ENCODE measurements at regions not wholly inside any gene's neighbourhood (a gene's known extent, or its start where the extent isn't known, plus 50 kb on each side); places are given as distances from the start of the nearest gene placed in this dataset.

- H3K4me1 ChIP-seq, result no peaks in the 10 kb centered on the region
- no peaks in the 10 kb centered on the region for H3K9me3 ChIP-seq
- no peak overlapping the region for H3K4me3 ChIP-seq
- no peak for DNase-seq (ENCODE audit: low spot score in 2 of 2)
- intact Hi-C loops (cut with DNase I), result no loop called here
- TF ChIP-seq CTCF (IDR thresholded peaks at IDR 0.05), result no peak
- no peaks in the 10 kb centered on the region for H3K27me3 ChIP-seq
- H3K36me3 ChIP-seq, result no peaks in the 10 kb centered on the region
- H3K27ac ChIP-seq, result no peak overlapping the region
Measured at GRCh38 chr12:94712815-94713515, 62.6 kb upstream of the TMCC3 start.

- no peaks in the 10 kb centered on the region for H3K9me3 ChIP-seq
- H3K36me3 ChIP-seq, result no peaks in the 10 kb centered on the region
- no peak overlapping the region for H3K4me3 ChIP-seq
- no peak overlapping the region for H3K27ac ChIP-seq
- H3K27me3 ChIP-seq, result no peaks in the 10 kb centered on the region
- no peak for DNase-seq (ENCODE audit: low spot score in 2 of 2)
- intact Hi-C loops (cut with DNase I), result no loop called here
- peak in 1 of 3 experiments; percentile 14 for TF ChIP-seq CTCF (IDR thresholded peaks at IDR 0.05)
- peaks cover 0 to 6% of the 10 kb centered on the region in 2 donors for H3K4me1 ChIP-seq
Measured at GRCh38 chr12:94710933-94711332, 60.6 kb upstream of the TMCC3 start.

- H3K27ac ChIP-seq, result peak overlapping the region in 1 of 2 donors; percentile 7
- DNase-seq (ENCODE audit: low spot score in 2 of 2), result peak in 1 of 2 donors; percentile 75
- intact Hi-C loops (cut with DNase I), result loop anchor here (5.0 kb wide), 1 partner anchor 56 kb away; the partner anchor contains the start of gene TMCC3
- H3K9me3 ChIP-seq, result no peaks in the 10 kb centered on the region
- no peaks in the 10 kb centered on the region for H3K27me3 ChIP-seq
- H3K4me1 ChIP-seq, result peaks cover 0 to 12% of the 10 kb centered on the region in 2 donors
- no peaks in the 10 kb centered on the region for H3K36me3 ChIP-seq
- peak overlapping the region in 1 of 2 donors; percentile 30 for H3K4me3 ChIP-seq
- TF ChIP-seq CTCF (IDR thresholded peaks at IDR 0.05), result no peak
Measured at GRCh38 chr12:94707892-94708291, 57.5 kb upstream of the TMCC3 start.

DNA sequence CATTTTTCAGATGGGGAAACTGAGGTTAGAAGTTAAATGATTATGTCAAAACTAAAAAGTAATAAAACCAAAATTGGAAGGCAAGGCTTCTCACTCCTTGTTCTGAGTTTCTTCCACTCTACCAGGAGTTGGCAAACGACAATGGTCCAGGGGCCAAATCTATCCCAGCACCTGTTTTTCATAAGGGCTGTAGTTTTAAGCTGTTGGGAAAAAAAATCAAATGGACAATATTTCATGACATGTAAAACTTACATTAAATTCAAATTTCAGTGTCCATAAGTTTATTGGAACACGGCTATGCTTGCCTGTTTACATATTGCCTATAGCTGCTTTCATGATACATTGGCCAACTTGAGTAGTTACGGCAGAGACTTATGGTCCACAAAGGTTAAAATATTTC is 56.7 kb upstream of the TMCC3 start:
- H3K27ac ChIP-seq, result no peak overlapping the region
- H3K36me3 ChIP-seq, result no peaks in the 10 kb centered on the region
- no peak overlapping the region for H3K4me3 ChIP-seq
- no peaks in the 10 kb centered on the region for H3K9me3 ChIP-seq
- intact Hi-C loops (cut with DNase I), result loop anchor here (5.0 kb wide), 1 partner anchor 55 kb away; the partner anchor contains the start of gene TMCC3
- DNase-seq (ENCODE audit: low spot score in 2 of 2), result no peak
- no peak for TF ChIP-seq CTCF (IDR thresholded peaks at IDR 0.05)
- peaks cover 0 to 12% of the 10 kb centered on the region in 2 donors for H3K4me1 ChIP-seq
- H3K27me3 ChIP-seq, result no peaks in the 10 kb centered on the region

DNA sequence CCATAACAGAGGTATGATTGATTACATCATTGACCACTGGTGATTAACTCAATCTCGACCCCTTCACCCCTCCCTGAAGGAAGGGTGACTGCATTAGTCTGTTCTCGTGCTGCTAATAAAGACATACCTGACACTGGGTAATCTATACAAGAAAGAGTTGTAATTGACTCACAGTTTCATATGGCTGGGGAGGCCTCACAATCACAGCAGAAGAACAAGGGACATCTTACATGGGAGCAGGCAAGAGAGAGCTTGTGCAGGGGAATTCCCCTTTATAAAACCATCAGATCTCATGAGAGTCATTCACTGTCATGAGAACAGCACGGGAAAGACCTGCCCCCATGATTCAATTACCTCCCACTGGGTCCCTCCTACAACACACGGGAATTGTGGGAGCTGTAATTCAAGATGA is 55.9 kb upstream of the TMCC3 start:
- DNase-seq (ENCODE audit: low spot score in 2 of 2), result no peak
- Histone ChIP-seq H3K27ac (no peak overlapping the region), H3K4me3 (no peak overlapping the region), H3K9me3 (no peaks in the 10 kb centered on the region), H3K36me3 (no peaks in the 10 kb centered on the region), H3K27me3 (no peaks in the 10 kb centered on the region), H3K4me1 (peaks cover 0 to 12% of the 10 kb centered on the region in 2 donors)
- intact Hi-C loops (cut with DNase I), result loop anchor here (5.0 kb wide), 1 partner anchor 54 kb away; the partner anchor contains the start of gene TMCC3
- no peak for TF ChIP-seq CTCF (IDR thresholded peaks at IDR 0.05)

All from ascending aorta (tissue), 2 donors.